HG02759 (cell line): ENCODE measurements at regions not wholly inside any gene's neighbourhood (a gene's known extent, or its start where the extent isn't known, plus 50 kb on each side); places are given as distances from the start of the nearest gene placed in this dataset.
"Not testable (repeated sequence)": the region's sequence is repeated elsewhere in the genome, so short reads cannot be mapped to it uniquely, and the experiment has no call there.

Experiments used
- ATAC-seq: cut with Tn5 transposase; IDR thresholded peaks from one replicate; pipeline ENCODE4 v1.9.1; 2021; ENCODE audit warnings: mild to moderate bottlenecking, moderate library complexity; ENCODE audit not compliant: unreplicated experiment

DNA sequence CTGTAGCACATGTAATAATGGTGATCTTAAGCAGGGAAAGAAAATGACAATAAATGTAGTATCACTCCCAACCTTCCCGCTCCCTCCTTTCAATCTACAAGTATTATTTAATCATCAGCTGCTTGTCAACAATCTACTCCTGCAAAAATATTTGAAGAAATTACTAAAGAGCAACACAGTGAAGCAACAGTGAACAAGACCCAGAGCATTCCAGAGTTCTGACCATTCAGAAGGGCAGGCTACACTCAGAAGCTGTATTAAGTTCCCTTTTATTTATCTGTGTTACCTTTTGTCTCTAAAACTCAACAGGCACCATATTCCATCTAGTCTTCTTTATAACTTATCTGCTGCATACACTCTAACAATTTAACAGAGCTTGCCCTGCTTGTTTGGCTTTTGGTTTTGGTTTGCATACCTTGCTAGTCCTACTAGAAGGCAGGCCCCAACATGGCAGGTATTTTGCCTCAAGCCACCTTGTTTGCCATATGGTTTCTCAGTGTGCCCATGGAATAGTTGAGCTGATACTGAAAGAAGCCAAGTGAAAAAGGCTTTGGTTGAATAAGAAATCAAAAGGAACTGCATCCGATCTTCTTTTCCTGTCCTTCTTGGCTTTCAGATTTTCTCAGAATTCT is 253.9 kb downstream of the CEMIP2 start:
- ATAC-seq, result no peak

DNA sequence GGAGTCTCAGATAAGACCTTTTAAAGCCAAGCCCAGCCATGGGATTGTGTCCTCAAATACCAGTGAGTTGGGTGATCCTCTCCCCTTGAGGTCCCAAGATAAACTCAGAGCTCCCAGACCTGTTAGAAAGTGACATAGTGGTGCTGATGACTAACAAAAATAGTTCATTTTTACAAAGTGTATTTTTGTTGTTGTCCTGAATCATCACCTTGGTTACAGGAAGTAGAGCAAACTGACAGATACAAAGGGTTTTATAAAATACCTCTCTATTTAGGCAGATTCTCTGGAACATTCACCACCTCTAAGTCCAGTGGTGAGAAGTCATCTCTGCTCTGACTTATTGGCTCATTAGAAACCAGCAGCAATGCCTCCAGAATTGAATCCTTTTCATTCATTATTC is 259.3 kb downstream of the CEMIP2 start:
- no peak for ATAC-seq

- not testable (repeated sequence) for ATAC-seq
Observed at GRCh38 chr9:71508141-71508540, 260.2 kb downstream of the CEMIP2 start.

GRCh38 chr9:71506821-71507220 is 261.5 kb downstream of the CEMIP2 start:
- no peak for ATAC-seq

DNA sequence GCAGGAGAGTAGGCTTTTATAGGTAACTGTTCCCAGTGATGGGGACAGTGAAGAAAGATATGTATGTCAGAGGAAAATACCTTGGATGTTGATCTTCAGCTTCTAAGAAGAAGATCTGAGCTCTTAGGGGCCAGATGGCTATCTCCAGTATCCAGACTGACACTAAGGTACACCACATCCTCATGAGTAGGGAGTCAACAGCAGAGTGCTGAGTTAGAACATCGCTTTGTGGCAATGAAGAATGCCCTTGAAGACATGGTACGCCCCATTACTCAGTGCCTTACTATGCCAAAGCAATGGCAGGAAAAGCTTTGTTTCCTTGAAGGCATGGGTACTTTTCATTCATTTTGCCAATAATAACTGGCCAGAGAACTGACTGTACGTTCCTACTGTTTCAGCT is 263.7 kb downstream of the CEMIP2 start:
- no peak for ATAC-seq

DNA sequence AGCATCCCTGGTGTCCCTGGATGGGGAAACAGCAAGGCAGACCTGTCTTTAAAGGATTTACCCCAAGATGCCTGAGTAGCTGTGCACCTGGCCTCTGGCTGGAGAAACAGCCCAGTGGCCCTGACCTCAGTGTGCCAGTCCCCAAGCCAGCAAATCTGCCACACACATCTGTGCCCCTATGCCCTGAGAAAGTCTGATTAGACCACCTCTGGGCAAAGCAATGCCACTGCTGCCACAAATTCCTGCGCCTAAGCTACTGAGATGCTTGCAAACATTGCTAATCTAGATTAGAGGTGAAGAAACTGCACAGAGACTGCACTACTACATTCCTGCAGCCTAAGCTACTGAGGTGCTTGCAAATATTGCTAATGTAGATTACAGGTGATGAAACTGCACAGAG is 269.6 kb downstream of the CEMIP2 start:
- ATAC-seq, result no peak

GRCh38 chr9:71490810-71491209 is 277.5 kb downstream of the CEMIP2 start:
- ATAC-seq, result no peak

DNA sequence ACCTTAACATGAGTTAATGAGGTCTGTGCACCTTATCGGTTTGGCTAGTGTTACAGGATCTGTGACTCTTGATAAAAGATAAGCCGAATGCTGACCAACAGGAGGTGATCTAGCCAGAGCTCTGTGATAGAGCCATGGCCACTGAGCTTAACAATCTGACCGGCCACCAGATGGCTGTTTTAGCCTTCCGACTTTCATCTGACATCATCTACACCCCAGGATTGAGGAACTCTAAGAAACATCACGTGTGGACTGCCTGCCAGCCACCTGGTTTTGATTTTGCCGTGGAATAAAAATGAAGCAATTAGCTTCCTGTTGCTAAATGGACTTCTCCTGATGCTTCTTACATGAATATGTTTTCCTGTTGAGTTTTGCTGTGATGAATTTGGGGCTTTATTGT is 281.3 kb downstream of the CEMIP2 start:
- no peak for ATAC-seq

GRCh38 chr9:71485326-71485725 is 283.0 kb downstream of the CEMIP2 start:
- no peak for ATAC-seq

- ATAC-seq, result peak; percentile 72
Observed at GRCh38 chr9:71483436-71483835, 284.9 kb downstream of the CEMIP2 start.

DNA sequence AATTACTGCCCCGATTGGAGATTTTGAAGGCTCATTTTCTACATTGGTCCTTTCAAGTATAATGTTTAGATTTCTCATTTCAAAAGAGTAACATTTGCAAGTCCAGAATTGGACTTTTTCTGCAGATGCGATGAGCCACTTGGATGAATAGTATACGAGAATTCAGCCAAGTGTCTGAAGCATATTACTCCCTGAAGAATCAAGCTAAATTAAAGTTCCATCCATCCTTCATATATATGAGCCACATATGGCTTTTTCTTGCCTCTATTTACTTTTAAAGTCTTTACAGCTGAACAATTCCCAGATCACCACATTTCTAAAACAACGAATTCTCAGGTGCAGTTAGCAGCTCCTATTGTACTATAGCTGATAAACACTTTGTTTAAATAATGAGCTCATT is 288.7 kb downstream of the CEMIP2 start:
- ATAC-seq, result no peak

DNA sequence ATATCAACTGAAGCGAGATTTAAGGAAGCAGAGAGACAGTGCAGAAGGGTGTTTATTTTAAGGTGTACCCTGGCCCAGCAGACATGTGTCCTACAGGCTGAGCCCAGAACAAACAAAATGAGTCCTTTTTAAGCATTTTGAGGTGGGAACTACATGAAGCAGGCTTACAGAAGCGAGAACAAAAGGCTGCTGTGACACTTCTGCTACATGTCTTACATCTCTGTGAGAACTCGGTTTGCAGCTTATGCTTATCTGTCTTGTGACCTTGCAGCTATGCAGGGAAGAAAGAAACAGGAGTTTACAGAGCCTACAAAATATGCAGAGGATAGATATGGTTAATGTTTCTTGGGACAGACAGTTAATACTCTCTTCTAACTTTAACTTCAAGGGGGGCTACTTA is 295.9 kb downstream of the CEMIP2 start:
- ATAC-seq, result no peak

GRCh38 chr9:71465392-71465791 is 302.9 kb downstream of the CEMIP2 start:
- no peak for ATAC-seq

- no peak for ATAC-seq
Observed at GRCh38 chr9:71459082-71459481, 309.2 kb downstream of the CEMIP2 start.

DNA sequence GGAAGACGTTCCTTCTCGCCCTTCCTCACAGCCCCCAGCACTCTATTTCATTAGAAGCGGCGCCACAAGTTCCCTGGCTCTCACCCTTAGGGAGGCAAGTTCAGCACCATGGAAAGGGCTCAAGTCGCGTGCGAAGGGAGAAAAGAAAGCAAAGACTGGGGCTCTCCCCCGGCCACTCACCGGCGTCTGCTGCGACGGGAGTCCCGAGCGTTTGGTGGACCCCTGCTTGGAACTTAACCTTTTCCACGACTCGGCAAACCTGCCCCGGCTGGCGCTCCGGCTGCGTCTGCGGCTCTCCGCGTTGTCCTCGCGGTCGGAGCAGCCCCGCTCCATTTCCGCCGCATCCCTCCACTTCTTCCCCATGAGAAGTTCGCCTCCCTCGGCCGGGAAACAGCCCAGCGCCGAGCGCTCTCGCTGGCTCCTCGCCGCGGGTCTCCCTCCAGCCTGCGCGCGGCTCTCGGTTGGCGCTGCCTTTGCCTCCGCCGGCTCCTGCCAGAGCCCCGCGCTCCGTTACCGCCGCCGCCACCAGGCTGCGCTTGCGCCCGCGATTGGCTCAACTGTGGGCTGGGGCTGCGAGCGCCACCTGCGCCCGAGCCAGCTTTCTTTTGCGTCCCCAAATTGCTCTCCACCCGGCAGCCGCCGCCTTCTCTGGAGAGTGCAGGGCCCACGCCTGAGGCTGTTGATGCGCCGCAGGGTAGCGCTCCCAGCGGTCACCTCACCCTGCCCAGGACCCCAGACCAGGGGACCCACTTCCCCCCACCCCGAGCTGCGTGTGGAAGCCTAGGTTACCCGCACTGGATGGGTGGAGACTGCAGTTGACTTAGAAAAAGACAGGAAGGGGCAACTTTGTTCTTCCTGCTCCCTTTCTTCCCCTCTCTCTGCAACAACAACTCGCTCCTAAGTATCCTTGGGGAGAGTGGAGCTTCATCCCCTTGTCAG is 321.6 kb downstream of the CEMIP2 start:
- peak; percentile 90 for ATAC-seq

DNA sequence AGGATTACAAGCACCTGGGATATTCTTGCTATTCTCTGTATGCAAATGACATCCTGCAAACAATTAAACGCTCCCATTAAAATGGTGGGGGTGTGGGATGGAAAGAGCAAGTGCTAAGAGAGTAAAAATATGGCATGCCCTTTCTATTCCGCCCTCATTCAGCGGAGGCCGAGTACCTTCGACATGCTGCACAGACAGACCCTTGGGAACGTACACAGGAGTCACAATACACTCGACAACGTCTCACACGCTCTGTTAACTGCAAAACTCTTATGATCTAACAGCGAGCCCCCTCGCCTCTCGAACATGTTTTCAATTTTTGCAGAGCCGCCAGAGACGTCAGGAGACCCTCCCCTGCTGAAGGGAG is 322.2 kb downstream of the CEMIP2 start:
- no peak for ATAC-seq

GRCh38 chr9:71442937-71443336 is 321.5 kb upstream of the TRPM3 start:
- ATAC-seq, result no peak

DNA sequence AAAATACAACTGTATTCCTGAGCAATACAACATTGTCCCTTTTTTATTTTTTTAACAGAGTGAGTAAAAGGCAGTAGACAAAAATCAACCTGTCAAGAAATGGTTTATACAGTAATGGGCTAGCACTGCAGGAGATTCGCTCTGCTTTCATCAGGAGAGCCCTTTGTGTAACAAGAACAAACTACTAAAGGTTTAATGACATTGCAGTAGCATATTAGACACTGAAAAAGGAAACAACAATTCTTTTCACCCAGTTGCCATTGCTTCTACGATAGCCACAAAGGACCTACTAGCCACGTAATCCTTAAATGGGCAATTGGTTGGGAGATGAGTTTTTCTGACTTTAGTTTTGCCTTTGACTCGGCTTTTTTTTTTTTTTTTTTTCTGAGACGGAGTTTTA is 319.8 kb upstream of the TRPM3 start:
- ATAC-seq, result no peak

DNA sequence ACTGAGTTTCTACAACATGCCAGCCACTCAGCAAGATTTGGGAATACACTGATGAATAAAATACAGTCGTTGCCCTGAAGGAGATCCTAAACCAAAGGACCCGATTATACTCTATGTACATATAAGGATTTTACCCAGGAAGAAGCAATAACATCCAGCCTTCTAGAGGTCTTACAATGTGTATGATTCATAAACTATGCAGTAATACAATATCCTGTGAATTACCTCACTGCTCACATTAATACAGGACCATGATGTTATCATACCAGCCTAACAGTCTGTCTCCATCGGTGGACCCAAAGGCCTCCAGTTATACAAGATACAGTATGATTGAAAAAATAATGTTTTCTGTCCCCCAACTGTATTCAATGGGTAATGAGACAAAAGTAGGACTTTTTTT is 310.5 kb upstream of the TRPM3 start:
- no peak for ATAC-seq

DNA sequence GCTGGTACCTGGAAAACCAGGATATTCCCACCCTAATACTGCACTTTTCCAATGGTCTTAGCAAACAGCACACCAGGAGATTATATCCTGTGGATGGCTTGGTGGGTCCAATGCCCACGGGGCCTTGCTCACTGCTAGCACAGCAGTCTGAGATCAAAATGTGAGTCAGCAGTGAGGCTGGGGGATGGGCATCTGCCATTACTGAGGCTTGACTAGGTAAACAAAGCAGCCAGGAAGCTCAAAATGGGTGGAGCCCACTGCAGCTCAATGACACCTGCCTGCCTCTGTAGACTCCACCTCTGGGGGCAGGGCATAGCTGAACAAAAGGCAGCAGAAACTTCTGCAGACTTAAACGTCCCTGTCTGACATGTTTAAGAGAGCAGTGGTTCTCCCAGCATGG is 285.9 kb upstream of the TRPM3 start:
- ATAC-seq, result not testable (repeated sequence)

- ATAC-seq, result no peak
Observed at GRCh38 chr9:71403106-71403505, 281.7 kb upstream of the TRPM3 start.

DNA sequence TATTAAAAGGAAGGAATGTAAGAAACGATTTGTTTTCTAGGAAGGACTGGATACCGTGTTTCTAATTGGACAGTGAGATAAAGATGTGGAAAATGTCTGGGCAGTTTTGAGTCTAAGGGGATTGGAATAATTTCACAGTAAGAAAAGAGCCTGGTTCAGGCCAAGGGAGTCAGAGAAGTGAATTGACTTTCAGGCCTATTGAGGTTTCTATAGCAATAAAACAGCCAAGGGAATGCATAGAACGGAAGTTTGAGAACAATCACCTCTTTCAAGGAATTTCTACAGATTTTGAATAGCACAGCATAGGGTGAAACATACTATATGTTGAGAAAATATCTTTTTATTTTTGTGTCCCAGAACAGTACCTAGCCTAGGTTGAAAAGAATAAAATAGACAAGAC is 271.6 kb upstream of the TRPM3 start:
- no peak for ATAC-seq
